ENCODE measurements at regions not wholly inside any gene's neighbourhood (a gene's known extent, or its start where the extent isn't known, plus 50 kb on each side); places are given as distances from the start of the nearest gene placed in this dataset.

- TF ChIP-seq, protein P1, sequence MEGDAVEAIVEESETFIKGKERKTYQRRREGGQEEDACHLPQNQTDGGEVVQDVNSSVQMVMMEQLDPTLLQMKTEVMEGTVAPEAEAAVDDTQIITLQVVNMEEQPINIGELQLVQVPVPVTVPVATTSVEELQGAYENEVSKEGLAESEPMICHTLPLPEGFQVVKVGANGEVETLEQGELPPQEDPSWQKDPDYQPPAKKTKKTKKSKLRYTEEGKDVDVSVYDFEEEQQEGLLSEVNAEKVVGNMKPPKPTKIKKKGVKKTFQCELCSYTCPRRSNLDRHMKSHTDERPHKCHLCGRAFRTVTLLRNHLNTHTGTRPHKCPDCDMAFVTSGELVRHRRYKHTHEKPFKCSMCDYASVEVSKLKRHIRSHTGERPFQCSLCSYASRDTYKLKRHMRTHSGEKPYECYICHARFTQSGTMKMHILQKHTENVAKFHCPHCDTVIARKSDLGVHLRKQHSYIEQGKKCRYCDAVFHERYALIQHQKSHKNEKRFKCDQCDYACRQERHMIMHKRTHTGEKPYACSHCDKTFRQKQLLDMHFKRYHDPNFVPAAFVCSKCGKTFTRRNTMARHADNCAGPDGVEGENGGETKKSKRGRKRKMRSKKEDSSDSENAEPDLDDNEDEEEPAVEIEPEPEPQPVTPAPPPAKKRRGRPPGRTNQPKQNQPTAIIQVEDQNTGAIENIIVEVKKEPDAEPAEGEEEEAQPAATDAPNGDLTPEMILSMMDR (IDR thresholded peaks at IDR 0.05; ENCODE audit: low read length): no peak
- TF ChIP-seq EZH2 (optimal IDR thresholded peaks at IDR 0.05; ENCODE audit: low read depth, low read length): no peak
These were observed 204.4 kb upstream of the PTER start for GRCh38 chr10:16232441-16232840.
